Prostate gland (tissue), 2 donors: ENCODE measurements at regions not wholly inside any gene's neighbourhood (a gene's known extent, or its start where the extent isn't known, plus 50 kb on each side); places are given as distances from the start of the nearest gene placed in this dataset.

Experiments used
- CTCF ChIP-seq, 4 experiments: fragments of 200-600 bp in 2 of 4; fragments of 450-650 bp in 2 of 4; sonication (generic) in 2 of 4; IDR thresholded peaks; 1 replicate in 3 of 4; 2 replicates in 1 of 4; pipeline ENCODE4 v1.5.1; 2016 to 2019; ENCODE audit warnings: antibody characterized with exemption in 4 of 4, mild to moderate bottlenecking in 2 of 4, moderate library complexity in 2 of 4
- POLR2AphosphoS5 ChIP-seq: sonication (generic); formaldehyde crosslinking; IDR thresholded peaks from one replicate; pipeline ENCODE4 v1.6.1; 2017; ENCODE audit warnings: antibody characterized with exemption

GRCh38 chr18:32542221-32542798 is 71.6 kb upstream of the GAREM1 start:
- no peak for TF ChIP-seq POLR2AphosphoS5
- TF ChIP-seq CTCF (IDR thresholded peaks at IDR 0.05): no peak
